Neural progenitor cell (in vitro differentiated cells): ENCODE measurements at regions not wholly inside any gene's neighbourhood (a gene's known extent, or its start where the extent isn't known, plus 50 kb on each side); places are given as distances from the start of the nearest gene placed in this dataset.
A peak's percentile ranks its signal among the peaks of the same experiment; 100 is the strongest.

ENCODE experiments used
- DNase-seq: peaks from one replicate; pipeline ENCODE4 v3.0.0-alpha.2; 2016; ENCODE audit warnings: low spot score
- H2AFZ ChIP-seq: fragments of 200-600 bp; sonication (generic); replicated peaks from 2 replicates; pipeline ENCODE4 v1.6.1; 2016; ENCODE audit warnings: antibody characterized with exemption
- H3F3A ChIP-seq: fragments of 200-600 bp; sonication (generic); 2 replicates; pipeline ENCODE4 v1.6.1; 2016; ENCODE audit warnings: antibody characterized with exemption, low read depth
- H3K27ac ChIP-seq: fragments of 200-600 bp; sonication (generic); 2 replicates; pipeline ENCODE4 v1.5.1; 2016; ENCODE audit warnings: mild to moderate bottlenecking
- H3K27me3 ChIP-seq: fragments of 200-600 bp; sonication (generic); 2 replicates; pipeline ENCODE4 v1.6.1; 2016; ENCODE audit warnings: mild to moderate bottlenecking, moderate library complexity
- H3K36me3 ChIP-seq: fragments of 200-600 bp; sonication (generic); 2 replicates; pipeline ENCODE4 v1.5.1; 2016
- H3K4me1 ChIP-seq: fragments of 200-600 bp; sonication (generic); 2 replicates; pipeline ENCODE4 v1.6.1; 2016; ENCODE audit warnings: mixed run types
- H3K4me2 ChIP-seq: fragments of 200-600 bp; sonication (generic); 2 replicates; pipeline ENCODE4 v1.6.1; 2016
- H3K4me3 ChIP-seq: fragments of 200-600 bp; sonication (generic); 2 replicates; pipeline ENCODE4 v1.5.1; 2016
- H3K79me2 ChIP-seq: fragments of 200-600 bp; sonication (generic); 2 replicates; pipeline ENCODE4 v1.6.1; 2016; ENCODE audit warnings: low read depth
- H3K9ac ChIP-seq: fragments of 200-600 bp; sonication (generic); 2 replicates; pipeline ENCODE4 v1.6.1; 2016
- H3K9me3 ChIP-seq: fragments of 200-600 bp; sonication (generic); 2 replicates; pipeline ENCODE4 v1.5.1; 2016; ENCODE audit warnings: low read depth
- H4K20me1 ChIP-seq: fragments of 200-600 bp; sonication (generic); 2 replicates; pipeline ENCODE4 v1.6.1; 2016; ENCODE audit warnings: low read depth
- H3K27ac Mint-ChIP-seq: 3 replicates; pipeline ENCODE4 v1.8.0; 2021; ENCODE audit warnings: mixed read lengths
- H3K27me3 Mint-ChIP-seq: 2 replicates; pipeline ENCODE4 v1.8.0; 2022; ENCODE audit warnings: low read depth, mild to moderate bottlenecking, inconsistent platforms, moderate library complexity, mixed read lengths; ENCODE audit not compliant: insufficient read depth
- H3K36me3 Mint-ChIP-seq: 3 replicates; pipeline ENCODE4 v1.8.0; 2021; ENCODE audit warnings: mixed read lengths
- H3K4me1 Mint-ChIP-seq: 3 replicates; pipeline ENCODE4 v1.8.0; 2021; ENCODE audit warnings: mixed read lengths
- H3K4me3 Mint-ChIP-seq: 3 replicates; pipeline ENCODE4 v1.8.0; 2021; ENCODE audit warnings: mild to moderate bottlenecking, moderate library complexity, mixed read lengths
- H3K9me3 Mint-ChIP-seq: 3 replicates; pipeline ENCODE4 v1.8.0; 2020; ENCODE audit warnings: mixed read lengths
- EZH2 ChIP-seq: fragments of 200-600 bp; sonication (generic); IDR thresholded peaks from 2 replicates; pipeline ENCODE4 v1.6.1; 2017; ENCODE audit warnings: antibody characterized with exemption, mild to moderate bottlenecking, moderate library complexity
- EZH2phosphoT487 ChIP-seq: fragments of 200-600 bp; sonication (generic); IDR thresholded peaks from 2 replicates; pipeline ENCODE4 v1.6.1; 2017; ENCODE audit warnings: antibody characterized with exemption
- TF ChIP-seq, protein P1 (sequence below): fragments of 200-600 bp; sonication (generic); IDR thresholded peaks from 2 replicates; pipeline ENCODE4 v1.5.1; 2017; ENCODE audit warnings: antibody characterized with exemption, mild to moderate bottlenecking

DNA sequence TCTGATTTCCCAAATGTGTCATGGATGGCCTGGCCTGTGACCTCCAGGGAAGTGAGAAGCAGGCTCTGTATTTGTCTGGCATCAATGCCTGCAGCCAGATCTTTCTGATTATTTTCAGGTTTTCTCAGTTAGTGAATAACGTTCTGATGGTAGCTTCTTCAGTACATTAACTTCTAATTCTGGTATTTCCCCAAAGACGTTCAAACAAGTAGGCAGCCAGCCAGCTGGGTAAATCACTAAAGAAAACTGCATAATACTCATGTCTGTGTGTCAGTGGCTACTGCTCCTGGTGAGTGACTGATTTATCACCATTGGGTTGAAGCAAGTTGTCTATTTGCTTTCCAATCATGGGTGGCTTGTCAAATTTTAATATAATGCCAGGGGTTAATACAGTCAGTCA, 162.6 kb upstream of the PFN2 start:
- H3K4me1 ChIP-seq, result peaks cover 22% of the 10 kb centered on the region
- no peak overlapping the region for H2AFZ ChIP-seq
- no peak overlapping the region for H3K27ac ChIP-seq
- no peaks in the 10 kb centered on the region for H3K9me3 ChIP-seq
- H4K20me1 ChIP-seq, result no peaks in the 10 kb centered on the region
- H3K27me3 ChIP-seq, result no peaks in the 10 kb centered on the region
- H3K79me2 ChIP-seq, result no peaks in the 10 kb centered on the region
- Mint-ChIP-seq H3K4me1 (peaks cover 26% of the 10 kb centered on the region), H3K9me3 (peaks cover 2% of the 10 kb centered on the region), H3K36me3 (peaks cover 1% of the 10 kb centered on the region), H3K4me3 (no peak overlapping the region), H3K27ac (no peak overlapping the region), H3K27me3 (peaks cover 2% of the 10 kb centered on the region)
- TF ChIP-seq, protein P1, sequence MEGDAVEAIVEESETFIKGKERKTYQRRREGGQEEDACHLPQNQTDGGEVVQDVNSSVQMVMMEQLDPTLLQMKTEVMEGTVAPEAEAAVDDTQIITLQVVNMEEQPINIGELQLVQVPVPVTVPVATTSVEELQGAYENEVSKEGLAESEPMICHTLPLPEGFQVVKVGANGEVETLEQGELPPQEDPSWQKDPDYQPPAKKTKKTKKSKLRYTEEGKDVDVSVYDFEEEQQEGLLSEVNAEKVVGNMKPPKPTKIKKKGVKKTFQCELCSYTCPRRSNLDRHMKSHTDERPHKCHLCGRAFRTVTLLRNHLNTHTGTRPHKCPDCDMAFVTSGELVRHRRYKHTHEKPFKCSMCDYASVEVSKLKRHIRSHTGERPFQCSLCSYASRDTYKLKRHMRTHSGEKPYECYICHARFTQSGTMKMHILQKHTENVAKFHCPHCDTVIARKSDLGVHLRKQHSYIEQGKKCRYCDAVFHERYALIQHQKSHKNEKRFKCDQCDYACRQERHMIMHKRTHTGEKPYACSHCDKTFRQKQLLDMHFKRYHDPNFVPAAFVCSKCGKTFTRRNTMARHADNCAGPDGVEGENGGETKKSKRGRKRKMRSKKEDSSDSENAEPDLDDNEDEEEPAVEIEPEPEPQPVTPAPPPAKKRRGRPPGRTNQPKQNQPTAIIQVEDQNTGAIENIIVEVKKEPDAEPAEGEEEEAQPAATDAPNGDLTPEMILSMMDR, result no peak
- TF ChIP-seq EZH2phosphoT487 (no peak), EZH2 (no peak)
- H3K9ac ChIP-seq, result no peak overlapping the region
- peaks cover 10% of the 10 kb centered on the region for H3F3A ChIP-seq
- no peak overlapping the region for H3K4me2 ChIP-seq
- no peak overlapping the region for H3K4me3 ChIP-seq
- DNase-seq, result no peak
- no peaks in the 10 kb centered on the region for H3K36me3 ChIP-seq

DNA sequence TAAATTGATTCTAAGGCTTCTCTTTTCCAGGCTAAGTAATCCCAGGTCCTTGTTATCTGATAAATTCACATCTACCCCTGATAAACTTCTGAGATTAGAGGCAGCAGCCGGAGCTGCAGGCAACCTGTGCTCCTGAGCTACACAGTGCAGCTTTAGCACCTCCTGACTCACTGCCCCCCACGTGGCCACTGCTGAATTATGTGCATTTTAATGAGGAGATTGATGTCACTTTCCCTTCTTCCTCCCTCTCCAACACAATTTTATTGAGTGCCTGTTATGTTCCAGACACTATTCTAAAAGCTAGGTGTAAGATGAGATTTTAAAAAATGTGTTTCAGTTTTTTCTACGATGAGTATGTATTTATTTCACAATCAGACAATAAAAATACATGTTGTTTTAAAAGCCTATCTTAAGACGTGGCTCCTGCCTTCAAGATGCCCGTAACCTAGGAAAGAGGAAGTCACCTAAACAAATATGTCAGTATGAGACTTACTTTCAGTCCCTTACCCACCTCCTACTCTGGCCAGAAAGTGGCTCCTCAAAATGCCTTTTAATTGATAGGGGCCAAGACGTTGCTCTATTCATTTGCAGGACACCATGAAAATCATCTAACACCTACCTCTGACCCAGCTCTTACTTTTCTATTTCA, 161.5 kb upstream of the PFN2 start:
- H3K4me1 ChIP-seq, result peaks cover 22% of the 10 kb centered on the region
- Mint-ChIP-seq H3K27ac (no peak overlapping the region), H3K36me3 (peaks cover 1% of the 10 kb centered on the region), H3K27me3 (peaks cover 3% of the 10 kb centered on the region), H3K9me3 (peaks cover 2% of the 10 kb centered on the region), H3K4me1 (peaks cover 26% of the 10 kb centered on the region), H3K4me3 (no peak overlapping the region)
- no peak overlapping the region for H3K9ac ChIP-seq
- peaks cover 10% of the 10 kb centered on the region for H3F3A ChIP-seq
- H3K4me2 ChIP-seq, result no peak overlapping the region
- H3K4me3 ChIP-seq, result no peak overlapping the region
- no peaks in the 10 kb centered on the region for H3K27me3 ChIP-seq
- peak overlapping the region; percentile 50 for H2AFZ ChIP-seq
- no peaks in the 10 kb centered on the region for H3K36me3 ChIP-seq
- no peak for DNase-seq
- no peaks in the 10 kb centered on the region for H3K79me2 ChIP-seq
- H3K27ac ChIP-seq, result no peak overlapping the region
- TF ChIP-seq, protein P1, result no peak
- no peaks in the 10 kb centered on the region for H3K9me3 ChIP-seq
- no peaks in the 10 kb centered on the region for H4K20me1 ChIP-seq

DNA sequence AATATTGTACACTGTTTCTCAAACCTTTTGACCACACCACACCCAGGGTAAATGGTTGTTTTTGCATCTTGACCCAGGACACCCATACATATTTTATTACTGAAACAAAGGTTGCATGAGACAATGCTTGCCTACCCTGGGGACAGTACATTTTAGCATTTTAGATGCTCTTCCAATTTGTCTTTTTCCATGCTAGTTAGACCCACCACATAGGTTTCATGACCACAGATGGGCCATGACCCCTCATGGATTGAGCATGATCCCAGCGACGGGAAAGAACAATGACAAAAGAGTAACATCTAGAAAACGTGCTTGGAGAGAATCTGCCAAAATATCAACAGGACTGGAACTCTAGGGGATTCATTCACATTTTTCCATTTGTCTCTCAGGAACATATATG, 161.0 kb upstream of the PFN2 start:
- Histone ChIP-seq H3K27ac (no peak overlapping the region), H2AFZ (no peak overlapping the region), H3K9me3 (no peaks in the 10 kb centered on the region), H3F3A (peaks cover 10% of the 10 kb centered on the region), H3K4me2 (no peak overlapping the region), H3K4me1 (peaks cover 22% of the 10 kb centered on the region), H3K9ac (no peak overlapping the region), H3K4me3 (no peak overlapping the region), H3K36me3 (no peaks in the 10 kb centered on the region), H4K20me1 (no peaks in the 10 kb centered on the region), H3K79me2 (no peaks in the 10 kb centered on the region), H3K27me3 (no peaks in the 10 kb centered on the region)
- no peak for DNase-seq
- Mint-ChIP-seq H3K4me1 (peaks cover 26% of the 10 kb centered on the region), H3K4me3 (no peak overlapping the region), H3K27ac (no peak overlapping the region), H3K9me3 (peaks cover 2% of the 10 kb centered on the region), H3K36me3 (peaks cover 1% of the 10 kb centered on the region), H3K27me3 (peaks cover 6% of the 10 kb centered on the region)
- TF ChIP-seq EZH2phosphoT487 (no peak), EZH2 (no peak)
- TF ChIP-seq, protein P1, result no peak
